GM12878 (cell line): ENCODE measurements at regions not wholly inside any gene's neighbourhood (a gene's known extent, or its start where the extent isn't known, plus 50 kb on each side); places are given as distances from the start of the nearest gene placed in this dataset.

Experiments used
- BCL11A ChIP-seq: IDR thresholded peaks from 2 replicates; pipeline ENCODE4 v1.6.1; 2011; ENCODE audit warnings: low read depth, low read length
- BHLHE40 ChIP-seq, 2 experiments: fragments of 450-650 bp in 1 of 2; IDR thresholded peaks; 2 replicates each; pipeline ENCODE4 v1.6.1; 2011 to 2017; ENCODE audit warnings: low read depth in 2 of 2, borderline replicate concordance in 1 of 2, improper control_type of control experiment in 1 of 2, low read length in 1 of 2, mild to moderate bottlenecking in 1 of 2
- CHD2 ChIP-seq: IDR thresholded peaks from 2 replicates; pipeline ENCODE4 v1.6.1; 2011; ENCODE audit warnings: low read depth, low read length, improper control_type of control experiment, borderline replicate concordance
- EP300 ChIP-seq, 2 experiments: fragments of 150-350 bp in 1 of 2; IDR thresholded peaks; 2 replicates each; pipeline ENCODE4 v1.6.1; 2011 to 2012; ENCODE audit warnings: low read depth in 2 of 2, low read length in 2 of 2, borderline replicate concordance in 1 of 2, improper control_type of control experiment in 1 of 2, inconsistent platforms in 1 of 2; ENCODE audit not compliant: control insufficient read depth in 1 of 2
- POLR2A ChIP-seq: IDR thresholded peaks from 2 replicates; pipeline ENCODE4 v1.6.1; 2011; ENCODE audit warnings: low read depth, mild to moderate bottlenecking, low read length
- POLR2AphosphoS5 ChIP-seq: IDR thresholded peaks from 2 replicates; pipeline ENCODE4 v1.6.1; 2011; ENCODE audit warnings: mild to moderate bottlenecking, low read length, inconsistent platforms
- RAD21 ChIP-seq: IDR thresholded peaks from 2 replicates; pipeline ENCODE4 v1.6.1; 2011; ENCODE audit warnings: mild to moderate bottlenecking, low read depth, low read length, moderate library complexity; ENCODE audit not compliant: insufficient read depth
- SP1 ChIP-seq: IDR thresholded peaks from one replicate; pipeline ENCODE4 v1.6.1; 2011; ENCODE audit warnings: low read depth, low read length
- TAF1 ChIP-seq: IDR thresholded peaks from 2 replicates; pipeline ENCODE4 v1.6.1; 2011; ENCODE audit warnings: mild to moderate bottlenecking, low read depth, low read length, borderline replicate concordance
- USF1 ChIP-seq: IDR thresholded peaks from 2 replicates; pipeline ENCODE4 v1.6.1; 2011; ENCODE audit warnings: borderline replicate concordance, low read depth, mild to moderate bottlenecking, moderate library complexity, mixed read lengths, low read length; ENCODE audit not compliant: insufficient read depth; ENCODE audit errors: extremely low read length
- TF ChIP-seq, protein P1 (sequence below), 3 experiments: IDR thresholded peaks in 2 of 3; conservative IDR thresholded peaks in 1 of 3; 2 replicates each; pipeline ENCODE4 v1.5.1; 2011; ENCODE audit warnings: low read depth in 3 of 3, low read length in 3 of 3, mild to moderate bottlenecking in 3 of 3, control low read depth in 2 of 3, moderate library complexity in 2 of 3, inconsistent platforms in 1 of 3, mixed read lengths in 1 of 3; ENCODE audit not compliant: control insufficient read depth in 2 of 3, insufficient read depth in 1 of 3; ENCODE audit errors: extremely low read depth in 1 of 3
- TF ChIP-seq, protein P2 (sequence below): fragments of 450-650 bp; IDR thresholded peaks from 2 replicates; pipeline ENCODE4 v1.6.1; 2017; ENCODE audit warnings: mild to moderate bottlenecking

DNA sequence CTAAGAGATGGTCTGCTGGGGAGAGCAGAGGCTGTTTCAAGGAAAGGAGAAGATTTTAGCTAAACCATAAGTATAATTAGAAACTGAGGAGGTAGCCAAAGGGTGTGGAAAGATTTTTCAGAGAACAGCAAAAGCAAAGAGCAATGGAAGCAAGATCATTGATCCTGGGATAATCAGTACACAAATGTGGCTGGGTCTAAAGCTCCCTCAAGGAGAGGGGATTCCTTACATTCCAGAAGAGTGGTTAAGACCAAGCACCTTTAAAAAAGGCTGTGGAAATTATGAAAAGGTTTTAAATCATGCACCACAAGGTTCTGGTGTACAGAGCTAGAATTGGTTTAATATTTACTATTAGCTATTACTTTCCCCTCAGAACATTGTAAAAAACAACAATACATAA is 246.0 kb upstream of the UBE2E3 start:
- TF ChIP-seq, protein P1, sequence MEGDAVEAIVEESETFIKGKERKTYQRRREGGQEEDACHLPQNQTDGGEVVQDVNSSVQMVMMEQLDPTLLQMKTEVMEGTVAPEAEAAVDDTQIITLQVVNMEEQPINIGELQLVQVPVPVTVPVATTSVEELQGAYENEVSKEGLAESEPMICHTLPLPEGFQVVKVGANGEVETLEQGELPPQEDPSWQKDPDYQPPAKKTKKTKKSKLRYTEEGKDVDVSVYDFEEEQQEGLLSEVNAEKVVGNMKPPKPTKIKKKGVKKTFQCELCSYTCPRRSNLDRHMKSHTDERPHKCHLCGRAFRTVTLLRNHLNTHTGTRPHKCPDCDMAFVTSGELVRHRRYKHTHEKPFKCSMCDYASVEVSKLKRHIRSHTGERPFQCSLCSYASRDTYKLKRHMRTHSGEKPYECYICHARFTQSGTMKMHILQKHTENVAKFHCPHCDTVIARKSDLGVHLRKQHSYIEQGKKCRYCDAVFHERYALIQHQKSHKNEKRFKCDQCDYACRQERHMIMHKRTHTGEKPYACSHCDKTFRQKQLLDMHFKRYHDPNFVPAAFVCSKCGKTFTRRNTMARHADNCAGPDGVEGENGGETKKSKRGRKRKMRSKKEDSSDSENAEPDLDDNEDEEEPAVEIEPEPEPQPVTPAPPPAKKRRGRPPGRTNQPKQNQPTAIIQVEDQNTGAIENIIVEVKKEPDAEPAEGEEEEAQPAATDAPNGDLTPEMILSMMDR (IDR thresholded peaks at IDR 0.05 in 2 of 3, conservative IDR thresholded peaks at IDR 0.05 in 1 of 3; ENCODE audit: control insufficient read depth in 2 of 3, extremely low read depth in 1 of 3, insufficient read depth in 1 of 3, low read depth in 3 of 3, low read length in 3 of 3) = no peak
- TF ChIP-seq POLR2AphosphoS5 (no peak), TAF1 (no peak), POLR2A (no peak), RAD21 (no peak), USF1 (no peak), EP300 (IDR thresholded peaks at IDR 0.05; ENCODE audit: borderline replicate concordance in 1 of 2, control insufficient read depth in 1 of 2, low read depth in 2 of 2, low read length in 2 of 2) (no peak), BHLHE40 (IDR thresholded peaks at IDR 0.05; ENCODE audit: borderline replicate concordance in 1 of 2, low read depth in 2 of 2, low read length in 1 of 2) (no peak), BCL11A (no peak), SP1 (no peak), CHD2 (no peak)
- TF ChIP-seq, protein P2, sequence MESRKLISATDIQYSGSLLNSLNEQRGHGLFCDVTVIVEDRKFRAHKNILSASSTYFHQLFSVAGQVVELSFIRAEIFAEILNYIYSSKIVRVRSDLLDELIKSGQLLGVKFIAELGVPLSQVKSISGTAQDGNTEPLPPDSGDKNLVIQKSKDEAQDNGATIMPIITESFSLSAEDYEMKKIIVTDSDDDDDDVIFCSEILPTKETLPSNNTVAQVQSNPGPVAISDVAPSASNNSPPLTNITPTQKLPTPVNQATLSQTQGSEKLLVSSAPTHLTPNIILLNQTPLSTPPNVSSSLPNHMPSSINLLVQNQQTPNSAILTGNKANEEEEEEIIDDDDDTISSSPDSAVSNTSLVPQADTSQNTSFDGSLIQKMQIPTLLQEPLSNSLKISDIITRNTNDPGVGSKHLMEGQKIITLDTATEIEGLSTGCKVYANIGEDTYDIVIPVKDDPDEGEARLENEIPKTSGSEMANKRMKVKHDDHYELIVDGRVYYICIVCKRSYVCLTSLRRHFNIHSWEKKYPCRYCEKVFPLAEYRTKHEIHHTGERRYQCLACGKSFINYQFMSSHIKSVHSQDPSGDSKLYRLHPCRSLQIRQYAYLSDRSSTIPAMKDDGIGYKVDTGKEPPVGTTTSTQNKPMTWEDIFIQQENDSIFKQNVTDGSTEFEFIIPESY = no peak
